Dermis blood vessel endothelial cell (primary cell): ENCODE measurements at regions not wholly inside any gene's neighbourhood (a gene's known extent, or its start where the extent isn't known, plus 50 kb on each side); places are given as distances from the start of the nearest gene placed in this dataset.
A peak's percentile ranks its signal among the peaks of the same experiment; 100 is the strongest.
"Not testable (repeated sequence)": the region's sequence is repeated elsewhere in the genome, so short reads cannot be mapped to it uniquely, and the experiment has no call there.

Source experiments
- DNase-seq: peaks from one replicate; pipeline ENCODE4 v3.0.0; 2010

DNA sequence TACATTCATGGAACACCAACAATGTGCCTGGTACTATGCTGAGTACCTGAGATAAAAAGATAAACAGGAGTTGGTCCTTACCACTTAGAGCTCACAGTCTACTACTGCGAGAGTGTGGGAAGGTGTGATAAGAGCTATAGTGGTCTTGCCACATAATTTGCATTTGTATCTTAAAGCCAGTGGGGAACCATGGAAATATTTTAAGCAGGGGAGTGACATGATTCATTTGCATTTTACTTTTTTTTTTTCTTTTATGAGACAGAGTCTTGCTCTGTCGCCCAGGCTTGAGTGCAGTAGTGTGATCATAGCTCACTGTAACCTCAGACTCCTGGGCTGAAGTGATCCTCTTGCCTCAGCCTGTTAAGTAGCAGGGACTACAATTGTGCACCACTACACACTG lies 53.6 kb downstream of the SRGAP2 start:
- not testable (repeated sequence) for DNase-seq

DNA sequence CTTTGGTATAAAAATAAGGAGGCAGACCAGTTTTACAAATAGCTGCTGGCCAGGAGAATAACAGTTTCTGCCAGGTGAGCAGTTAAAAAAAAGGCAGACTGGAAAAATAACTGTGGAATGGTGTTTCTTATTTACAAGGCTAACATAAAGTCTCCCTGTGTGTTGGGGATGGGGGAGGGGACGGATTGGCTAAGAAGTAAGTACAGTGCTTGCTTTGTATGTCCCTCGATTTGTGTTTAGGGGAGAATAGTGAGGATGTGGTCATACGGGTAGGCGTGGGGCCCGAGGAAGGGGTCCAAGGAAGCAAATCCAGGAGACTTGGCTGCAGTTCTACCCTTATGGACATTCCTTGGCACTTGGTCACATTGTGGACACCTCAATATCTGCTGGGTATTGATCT lies 58.1 kb downstream of the SRGAP2 start:
- DNase-seq = not testable (repeated sequence)

DNA sequence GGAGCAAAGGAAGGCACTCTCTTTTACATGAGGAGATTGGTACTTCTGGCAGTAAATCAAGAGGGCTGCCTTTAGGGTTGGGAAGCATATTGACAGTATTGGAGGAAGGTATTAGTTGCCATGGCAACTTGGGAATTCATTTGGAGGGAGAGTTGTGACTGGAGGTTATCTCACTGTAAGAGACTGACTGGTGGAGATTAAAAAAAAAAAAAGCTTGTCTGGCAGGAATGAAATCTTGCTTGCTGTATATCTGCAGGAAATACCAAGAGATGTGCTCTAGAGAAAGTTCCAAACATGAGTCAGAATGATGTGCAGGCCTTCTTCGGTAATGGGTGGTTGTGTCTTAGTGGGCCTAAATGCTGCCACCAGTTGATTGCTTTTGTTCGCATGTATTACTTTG lies 59.1 kb downstream of the SRGAP2 start:
- DNase-seq = not testable (repeated sequence)

DNA sequence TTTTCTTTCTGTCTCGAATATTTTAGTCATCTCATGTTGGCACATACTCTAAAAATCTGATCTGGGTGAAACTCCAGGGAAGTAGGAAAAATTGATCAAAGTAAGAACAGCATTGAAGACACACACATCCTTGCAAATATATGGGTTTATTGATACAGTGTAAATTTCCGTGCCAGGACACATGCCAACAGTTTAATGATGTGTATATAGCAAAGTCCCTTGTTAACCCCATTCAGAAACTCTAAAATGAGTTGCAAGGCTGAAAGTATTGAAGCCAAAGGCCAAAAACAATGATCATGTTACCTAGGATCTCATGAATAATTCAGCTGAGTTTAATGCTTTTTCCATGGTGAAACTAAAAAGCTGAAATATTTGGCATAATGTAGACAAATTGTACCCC lies 61.6 kb downstream of the SRGAP2 start:
- not testable (repeated sequence) for DNase-seq

DNA sequence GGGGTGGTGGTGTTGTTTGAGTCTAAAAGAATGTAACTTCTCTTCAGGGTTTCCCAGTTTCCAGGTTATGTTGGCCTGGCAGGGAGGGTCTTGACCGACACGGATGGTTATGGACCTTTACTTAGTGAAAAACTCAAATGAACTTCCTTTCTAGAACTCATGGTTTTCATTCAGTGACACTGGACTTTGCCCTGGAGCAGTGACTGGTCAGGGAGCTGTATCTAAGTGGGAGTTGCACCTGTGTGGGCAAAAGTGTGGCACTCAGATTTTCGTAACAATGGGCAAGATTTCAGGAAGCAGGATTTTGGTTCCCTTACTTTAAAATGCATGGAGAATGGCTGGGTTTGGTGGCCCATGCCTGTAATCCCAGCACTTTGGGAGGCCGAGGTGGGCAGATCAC lies 67.8 kb downstream of the SRGAP2 start:
- DNase-seq = not testable (repeated sequence)

DNA sequence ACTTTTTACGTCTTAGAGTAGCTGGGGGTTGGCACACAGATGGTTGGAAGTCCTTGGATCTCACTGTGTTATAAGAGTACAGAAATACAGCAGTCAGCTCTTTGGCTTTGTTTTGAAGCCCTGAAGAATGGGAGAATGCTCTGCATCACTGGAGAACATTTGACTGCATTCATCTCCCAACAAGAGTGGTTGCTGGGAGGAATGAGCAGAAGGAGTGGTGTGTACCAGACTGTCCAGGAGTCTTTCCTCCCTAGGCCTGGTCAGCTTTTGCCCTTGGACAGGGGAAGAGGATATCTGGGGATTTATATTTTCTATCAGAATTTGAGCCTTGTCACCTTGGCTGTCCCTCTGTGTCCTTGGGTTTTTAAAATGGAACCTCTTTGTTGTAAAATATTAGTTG lies 69.8 kb downstream of the SRGAP2 start:
- DNase-seq = not testable (repeated sequence)

DNA sequence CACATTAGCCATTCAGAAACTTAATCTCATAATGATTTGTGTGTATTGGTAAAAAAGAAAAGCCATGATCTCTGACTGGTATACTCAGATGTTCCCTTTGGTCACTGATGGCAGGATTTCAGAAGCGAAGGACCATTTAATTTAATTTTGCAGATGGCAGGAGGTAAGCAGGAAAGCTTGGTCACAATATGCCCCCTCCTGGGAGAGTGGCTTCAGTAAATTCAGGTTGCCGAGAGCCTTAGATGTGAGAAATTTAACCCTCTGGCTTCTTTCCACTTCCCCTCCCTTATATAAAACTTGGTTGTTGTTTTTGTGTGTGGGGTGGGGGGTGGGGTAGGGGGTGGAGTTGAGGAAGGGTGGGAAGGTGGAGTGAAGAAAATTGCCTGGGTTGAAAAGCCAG lies 72.8 kb downstream of the SRGAP2 start:
- DNase-seq = not testable (repeated sequence)

DNA sequence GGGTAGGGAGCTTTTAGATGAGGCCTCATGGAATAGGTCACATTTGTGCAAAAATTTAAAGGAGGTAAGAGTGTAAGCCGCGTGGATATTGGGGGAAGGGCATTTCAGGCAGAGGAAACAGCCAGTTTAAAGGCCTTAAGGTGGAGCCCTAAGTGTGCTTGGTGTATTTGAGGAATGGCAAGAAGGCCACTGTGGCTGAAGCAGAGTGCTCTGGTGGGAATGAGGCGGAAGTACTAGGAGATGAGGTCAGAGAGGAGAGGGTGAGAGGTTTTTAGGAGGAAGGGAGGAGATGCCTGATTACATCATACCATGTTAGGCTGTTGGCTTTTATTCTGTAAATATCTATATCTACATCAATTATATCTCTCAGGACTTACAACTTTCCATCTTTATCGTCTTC lies 75.3 kb downstream of the SRGAP2 start:
- DNase-seq = peak; percentile 1

DNA sequence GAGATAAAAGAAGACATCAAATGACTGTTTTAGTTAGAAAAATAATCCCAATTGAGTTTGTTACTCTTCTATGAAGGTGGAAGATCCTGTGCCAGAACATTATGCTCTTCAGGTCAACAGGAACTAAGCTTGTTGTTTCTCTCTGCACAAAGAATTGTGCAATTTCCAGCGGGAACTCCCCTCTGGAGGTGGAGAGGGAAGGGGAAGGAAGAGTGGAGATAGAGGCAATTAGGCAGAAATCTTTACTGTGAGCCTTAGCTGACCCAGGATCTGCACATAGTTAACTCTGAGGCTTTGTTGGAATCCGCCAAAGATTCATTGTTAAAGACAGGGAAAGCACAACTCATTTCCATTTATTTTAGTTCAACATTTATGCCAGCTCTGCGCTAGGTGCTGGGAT lies 77.3 kb downstream of the SRGAP2 start:
- DNase-seq = not testable (repeated sequence)

DNA sequence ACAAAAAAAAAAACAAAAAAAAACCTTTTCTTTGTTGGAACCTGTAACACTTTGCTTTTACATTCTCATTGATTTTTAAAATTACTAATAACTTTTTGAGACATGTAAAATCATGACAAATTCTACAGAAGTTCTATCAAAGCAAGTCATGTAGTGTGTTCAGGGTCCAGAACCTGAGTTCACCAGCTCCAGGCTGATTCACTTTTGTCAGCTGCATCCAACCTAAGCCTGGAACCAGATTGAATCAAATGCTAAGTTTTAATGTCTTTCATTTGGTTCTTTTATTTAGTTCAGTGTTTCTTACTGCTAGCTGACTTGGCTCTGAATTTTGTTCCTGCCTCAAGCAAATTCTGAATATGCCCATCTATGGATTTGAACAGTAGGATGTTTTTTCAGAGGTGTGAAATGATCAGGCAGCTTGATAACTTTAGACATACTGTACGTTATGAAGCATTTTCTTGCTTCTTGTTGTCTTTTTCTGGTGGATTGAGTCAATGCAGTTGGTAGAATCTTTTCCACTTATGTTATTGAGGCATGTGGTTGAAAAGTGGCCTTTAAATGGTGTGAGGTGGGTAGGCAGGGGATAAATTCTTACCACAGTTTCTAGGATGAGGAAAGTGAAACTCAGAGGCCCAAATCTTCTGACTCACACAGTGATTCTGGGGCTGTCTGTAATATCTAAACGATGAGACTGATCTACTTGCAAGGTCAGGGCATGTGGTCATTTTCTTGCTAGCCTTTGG lies 78.7 kb downstream of the SRGAP2 start:
- not testable (repeated sequence) for DNase-seq

DNA sequence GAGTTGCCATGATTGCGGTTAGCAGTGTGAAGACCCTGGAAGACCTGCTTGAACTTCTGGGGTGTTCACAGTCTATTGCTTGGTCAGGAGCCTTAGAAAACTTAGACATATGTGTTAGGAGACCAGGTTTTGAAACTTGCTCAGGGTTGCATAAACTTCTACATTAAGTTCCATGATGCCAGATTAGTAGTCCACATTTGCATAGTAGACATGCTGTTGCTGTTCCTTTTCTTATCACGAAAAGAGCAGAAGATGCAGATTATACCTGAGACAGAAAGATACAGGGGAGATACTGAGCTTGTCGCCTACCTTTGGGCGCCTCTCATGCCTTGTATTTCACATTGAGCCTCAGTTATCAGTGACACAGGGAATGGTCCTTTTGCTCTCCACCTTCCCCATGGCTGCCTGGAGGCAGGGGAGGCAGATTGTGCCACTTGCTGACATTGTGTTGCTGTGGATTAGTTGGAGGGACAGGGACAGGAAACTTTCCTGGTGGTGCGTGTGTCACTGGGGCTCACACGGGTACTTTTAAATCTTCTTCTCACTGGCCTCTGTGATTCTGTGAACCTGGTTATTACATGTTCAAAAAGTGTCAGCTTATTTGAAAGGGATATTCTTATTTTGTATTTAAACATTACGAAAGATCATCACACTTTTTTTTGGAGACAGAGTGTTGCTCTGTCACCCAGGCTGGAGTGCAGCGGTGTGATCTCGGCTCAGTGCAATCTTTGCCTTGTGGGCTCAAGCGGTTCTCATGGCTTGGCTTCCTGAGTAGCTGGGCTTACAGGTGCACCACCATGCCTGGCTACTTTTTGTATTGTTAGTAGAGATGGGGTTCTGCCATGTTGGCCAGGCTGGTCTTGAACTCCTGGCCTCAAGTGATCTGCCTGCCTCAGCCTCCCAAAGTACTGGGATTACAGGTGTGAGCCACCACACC lies 82.0 kb downstream of the SRGAP2 start:
- DNase-seq = not testable (repeated sequence)

DNA sequence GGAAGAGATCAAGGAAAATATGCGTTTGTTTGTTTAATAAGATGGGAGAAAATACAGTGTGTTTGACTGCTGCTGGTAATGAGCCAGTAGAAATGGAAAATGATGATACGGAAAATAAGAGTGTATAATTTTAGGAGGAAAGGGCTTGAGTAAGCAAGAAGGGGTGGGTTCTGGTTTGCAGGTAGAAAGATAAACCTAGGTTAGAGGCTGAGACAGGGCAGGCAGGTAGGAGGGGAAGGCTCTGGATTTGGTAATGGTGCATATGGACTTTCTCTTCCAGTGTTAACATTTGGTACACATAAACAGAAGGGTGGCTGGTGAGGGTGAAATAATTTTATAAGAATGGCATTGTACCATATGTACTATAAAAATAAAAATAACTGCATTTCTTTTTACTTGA lies 84.4 kb downstream of the SRGAP2 start:
- not testable (repeated sequence) for DNase-seq

DNA sequence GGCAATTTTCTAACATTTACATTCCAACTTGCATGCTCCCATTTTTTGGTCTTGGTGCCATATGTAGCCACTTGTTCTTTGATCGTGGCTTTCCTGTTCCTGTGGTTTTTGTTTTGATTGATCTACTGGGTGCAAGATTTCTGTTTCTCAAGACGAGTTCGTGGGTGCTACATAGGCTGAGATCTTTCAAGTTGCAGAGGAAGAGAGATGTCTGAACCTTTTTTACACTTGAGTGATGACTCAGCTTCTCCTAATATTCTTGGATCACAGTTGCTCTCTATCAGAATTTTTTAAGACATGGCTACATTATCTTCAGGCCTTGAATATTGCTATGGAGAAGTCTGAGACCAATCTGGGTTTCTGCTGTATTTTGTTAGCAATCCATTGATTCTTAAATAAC lies 85.1 kb downstream of the SRGAP2 start:
- not testable (repeated sequence) for DNase-seq

DNA sequence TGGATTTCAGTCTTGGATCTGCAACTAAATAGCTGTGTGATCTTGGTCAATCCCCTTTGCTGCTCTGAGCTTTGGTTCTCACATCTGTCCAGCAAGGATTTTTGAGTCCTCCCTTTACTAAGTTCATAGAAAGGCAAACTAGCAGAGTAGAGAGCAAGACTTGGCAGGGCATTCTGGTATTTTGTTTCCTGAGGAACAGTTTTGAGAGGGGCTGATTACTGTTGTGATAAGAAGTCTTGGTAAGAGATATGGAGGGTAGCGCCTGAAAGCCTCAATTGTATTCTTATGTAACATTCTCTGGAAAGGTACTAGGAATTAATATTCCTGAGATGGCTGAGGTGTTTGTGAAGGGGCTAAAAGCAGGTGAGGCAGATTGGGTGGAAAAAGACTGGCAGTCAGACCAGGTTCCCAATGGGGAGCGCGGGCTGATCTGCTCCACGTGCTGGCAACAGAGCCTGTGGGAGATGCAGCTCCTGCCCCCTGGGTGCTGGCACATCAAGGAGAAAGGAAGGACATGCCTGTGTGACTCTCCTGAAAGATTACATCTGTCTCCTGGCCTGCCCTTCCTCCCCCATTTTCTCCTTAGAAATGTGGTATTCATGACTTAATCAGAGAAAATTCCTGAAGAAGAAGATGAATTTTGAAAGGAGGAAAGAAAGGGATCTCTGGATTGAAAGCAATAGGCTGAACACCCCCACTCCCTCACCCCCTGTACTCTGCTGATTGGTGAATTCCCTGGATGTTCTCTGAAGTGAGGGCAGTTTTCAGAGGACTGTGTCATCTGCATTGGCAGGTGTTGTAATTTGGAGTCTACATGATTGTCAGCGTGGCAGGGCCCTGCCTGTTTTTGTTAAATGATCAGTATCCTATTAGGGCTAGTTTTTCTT lies 94.0 kb downstream of the SRGAP2 start:
- not testable (repeated sequence) for DNase-seq

DNA sequence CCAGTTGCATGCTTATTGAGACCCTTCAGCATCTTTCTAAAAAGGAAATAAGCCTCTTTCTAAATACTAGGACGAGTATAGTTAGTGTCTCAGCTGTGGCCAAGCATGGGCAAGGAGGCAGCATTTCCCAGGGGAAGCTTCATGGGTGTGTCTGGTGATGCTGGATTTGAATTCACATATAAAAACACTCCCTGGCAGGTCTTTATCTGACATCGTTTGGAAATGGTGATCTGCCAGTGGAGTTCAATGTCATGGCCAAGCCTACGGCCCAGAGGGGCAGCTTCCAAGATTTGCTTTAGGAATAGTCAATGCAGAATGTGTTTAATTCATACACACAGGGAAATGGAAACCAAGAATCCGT lies 94.7 kb downstream of the SRGAP2 start:
- not testable (repeated sequence) for DNase-seq

DNA sequence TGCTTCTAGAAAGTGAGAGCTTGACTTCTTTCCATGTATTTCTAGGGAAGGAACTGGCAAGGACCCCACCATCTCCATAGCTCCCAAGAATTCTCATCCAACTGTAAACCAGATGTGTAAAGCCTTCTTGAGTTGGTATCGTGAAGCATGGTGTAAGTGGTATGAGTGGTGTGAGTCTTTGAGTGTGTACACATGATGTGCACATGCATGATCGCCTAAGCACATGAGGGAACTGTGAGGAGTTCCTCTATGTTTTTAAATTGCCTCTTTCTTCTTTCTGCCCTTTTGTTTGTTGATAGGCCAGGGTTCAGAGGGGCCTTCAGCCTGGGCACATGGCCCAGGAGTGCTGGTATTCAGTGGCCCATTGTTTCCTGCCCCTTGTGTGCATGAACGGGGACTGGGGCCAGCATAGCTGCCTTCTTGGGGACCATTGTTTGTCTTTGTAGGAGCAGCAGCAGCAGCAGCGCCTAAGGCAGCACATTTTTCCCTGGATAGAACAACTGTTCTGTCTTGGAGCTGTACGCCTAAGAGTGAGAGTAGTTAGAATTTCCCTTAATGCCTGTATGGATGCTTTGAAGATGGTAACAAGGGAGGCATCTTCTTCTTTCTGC lies 95.9 kb downstream of the SRGAP2 start:
- DNase-seq = not testable (repeated sequence)

DNA sequence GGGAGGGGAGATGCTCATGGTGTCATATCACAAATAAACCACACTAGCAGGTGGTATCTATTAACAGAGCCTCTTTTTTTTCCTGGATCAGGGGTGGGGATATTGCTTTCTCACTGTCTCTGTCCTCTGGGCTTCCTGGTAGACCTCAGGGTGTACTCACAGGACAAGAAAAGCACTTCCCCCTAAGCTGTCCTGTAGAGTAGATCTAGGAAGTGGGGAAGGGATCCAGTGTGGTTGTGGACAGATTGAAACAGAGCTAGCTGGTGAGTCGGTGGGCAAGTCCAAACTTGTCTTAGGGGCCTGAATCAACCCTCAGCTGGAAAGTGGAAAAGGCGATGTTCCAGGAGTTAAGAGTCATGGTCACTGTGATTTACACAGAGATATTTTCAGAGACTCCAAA lies 96.6 kb downstream of the SRGAP2 start:
- not testable (repeated sequence) for DNase-seq

DNA sequence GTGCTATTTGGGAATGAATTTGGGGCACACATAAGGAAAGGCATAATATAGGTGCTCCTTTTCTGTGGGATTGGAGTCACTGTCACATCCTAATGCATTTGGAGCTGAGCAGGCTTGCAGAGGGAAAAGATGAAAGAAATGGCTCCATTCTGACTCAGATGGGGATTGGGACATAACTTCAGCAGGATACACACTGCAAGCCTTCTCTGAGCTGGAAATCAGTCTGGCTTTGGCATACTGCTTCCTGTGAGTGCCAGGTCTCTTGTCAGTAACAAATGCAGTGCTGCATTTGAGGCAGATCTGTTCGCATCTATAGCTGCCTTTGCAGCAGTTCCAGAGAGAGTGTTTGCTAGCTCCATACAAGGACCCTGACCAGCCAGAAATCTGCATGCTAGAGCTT lies 98.7 kb downstream of the SRGAP2 start:
- DNase-seq = peak; percentile 3

DNA sequence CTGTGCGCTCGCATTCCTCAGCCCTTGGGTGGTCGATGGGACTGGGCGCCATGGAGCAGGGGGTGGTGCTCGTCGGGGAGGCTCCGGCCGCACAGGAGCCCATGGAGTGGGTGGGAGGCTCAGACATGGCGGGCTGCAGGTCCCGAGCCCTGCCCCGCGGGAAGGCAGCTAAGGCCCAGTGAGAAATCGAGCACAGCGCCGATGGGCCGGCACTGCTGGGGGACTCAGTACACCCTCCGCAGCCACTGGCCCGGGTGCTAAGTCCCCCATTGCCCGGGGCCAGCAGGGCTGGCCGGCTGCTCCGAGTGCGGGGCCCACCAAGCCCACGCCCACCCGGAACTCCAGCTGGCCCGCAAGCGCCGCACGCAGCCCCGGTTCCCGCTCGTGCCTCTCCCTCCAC lies 104.1 kb downstream of the SRGAP2 start:
- not testable (repeated sequence) for DNase-seq

DNA sequence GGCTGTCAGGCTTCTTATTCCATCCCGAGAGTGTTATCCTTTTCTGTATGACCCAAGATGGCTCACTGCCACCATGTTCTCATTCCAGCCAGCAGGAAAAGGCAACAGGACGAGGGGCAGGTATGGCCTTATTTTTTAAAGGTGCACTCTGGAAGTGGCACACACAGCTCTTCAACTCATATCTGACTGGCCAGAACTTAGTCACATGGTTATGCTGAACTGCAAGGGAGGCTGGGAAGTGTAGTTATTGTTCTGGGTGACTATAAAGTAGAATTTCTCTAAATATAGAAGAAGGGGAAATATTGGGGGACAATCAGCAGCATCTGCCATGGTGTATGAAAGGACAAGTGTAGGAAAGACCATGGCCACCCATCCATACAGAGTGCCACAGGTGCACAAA lies 107.6 kb downstream of the SRGAP2 start:
- not testable (repeated sequence) for DNase-seq

DNA sequence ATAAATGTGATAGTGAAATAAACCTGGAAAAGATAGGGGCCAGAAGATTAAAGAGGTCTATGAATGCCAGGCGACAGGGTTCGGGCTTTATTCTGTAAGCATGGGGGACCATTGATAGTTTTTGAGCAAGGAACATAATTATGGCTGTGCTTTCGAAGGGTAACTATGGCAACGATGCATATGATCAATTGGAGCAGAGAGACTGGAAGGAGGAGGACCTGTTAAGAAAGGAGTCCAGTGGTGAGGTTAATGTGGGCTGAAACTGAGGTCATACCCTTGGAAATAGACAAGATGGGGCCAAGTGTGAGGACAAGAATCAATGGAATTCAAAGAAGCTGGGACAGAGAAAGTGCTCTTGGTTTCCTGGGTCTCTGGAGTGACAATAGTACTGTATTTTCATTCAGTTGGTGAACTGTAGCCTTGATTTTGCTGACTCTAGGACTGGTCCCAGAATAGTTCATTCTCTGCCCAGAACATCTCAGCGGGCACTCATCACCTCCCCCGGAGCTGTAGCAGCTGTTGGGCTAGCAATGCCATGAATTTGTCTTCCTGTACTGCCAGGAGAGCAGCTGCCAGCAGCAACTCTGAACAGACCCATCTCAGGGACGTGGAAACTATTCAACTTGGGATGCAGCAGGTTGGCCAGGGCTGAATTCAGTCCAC lies 108.4 kb downstream of the SRGAP2 start:
- not testable (repeated sequence) for DNase-seq

DNA sequence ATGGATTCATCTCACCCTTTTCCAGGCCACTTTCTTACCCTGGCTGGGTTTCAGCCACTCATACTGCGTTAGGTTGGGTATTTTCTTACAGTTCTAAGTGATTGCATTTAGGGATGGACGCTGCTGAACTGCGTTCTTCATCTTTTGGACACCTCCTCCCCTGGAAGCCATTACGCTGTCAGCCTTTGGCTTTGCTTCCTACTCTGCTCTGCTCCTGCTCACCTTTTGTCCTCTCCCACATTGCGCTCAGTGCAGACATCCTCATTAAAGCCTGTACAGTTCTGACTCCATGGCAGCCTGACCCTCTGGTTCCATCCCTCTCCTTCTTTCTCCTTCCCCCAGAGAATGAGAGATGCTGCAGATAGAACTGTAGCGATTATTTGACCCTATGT lies 108.9 kb downstream of the SRGAP2 start:
- not testable (repeated sequence) for DNase-seq
